Transverse colon (tissue), 4 donors: ENCODE measurements at regions not wholly inside any gene's neighbourhood (a gene's known extent, or its start where the extent isn't known, plus 50 kb on each side); places are given as distances from the start of the nearest gene placed in this dataset.

Source experiments
- DNase-seq: peaks from one replicate; pipeline ENCODE4 v3.0.0-alpha.2; 2019
- H3K27ac ChIP-seq, 4 donors: fragments of 200-600 bp; sonication (generic); 2 replicates each; pipeline ENCODE4 v1.5.1; 2016 to 2018; ENCODE audit warnings: inconsistent platforms in 4 of 4
- H3K27me3 ChIP-seq: fragments of 200-600 bp; sonication (generic); 2 replicates; pipeline ENCODE4 v1.5.1; 2017; ENCODE audit warnings: inconsistent platforms
- H3K36me3 ChIP-seq, 4 donors: fragments of 200-600 bp; sonication (generic); 2 replicates each; pipeline ENCODE4 v1.5.1; 2017 to 2019; ENCODE audit warnings: inconsistent platforms in 4 of 4
- H3K4me1 ChIP-seq, 4 donors: fragments of 200-600 bp; sonication (generic); 2 replicates each; pipeline ENCODE4 v1.5.1; 2017 to 2020; ENCODE audit warnings: inconsistent platforms in 4 of 4
- H3K4me3 ChIP-seq, 4 donors: fragments of 200-600 bp; sonication (generic); 1 replicate in 1 of 4; 2 replicates in 3 of 4; pipeline versions ENCODE4 v1.5.1 to v1.6.1; 2017 to 2019; ENCODE audit warnings: inconsistent platforms in 4 of 4
- H3K9me3 ChIP-seq, 2 donors: fragments of 200-600 bp; sonication (generic); 2 replicates each; pipeline ENCODE4 v1.5.1; 2017 to 2019; ENCODE audit warnings: inconsistent platforms in 2 of 2
- CTCF ChIP-seq, 5 experiments: fragments of 200-600 bp in 3 of 5; fragments of 450-650 bp in 2 of 5; sonication (generic) in 3 of 5; IDR thresholded peaks; 1 replicate in 2 of 5; 2 replicates in 3 of 5; pipeline ENCODE4 v1.5.1; 2016 to 2017; ENCODE audit warnings: antibody characterized with exemption in 5 of 5, inconsistent platforms in 3 of 5, mild to moderate bottlenecking in 2 of 5, moderate library complexity in 1 of 5
- EP300 ChIP-seq: sonication (generic); formaldehyde crosslinking; IDR thresholded peaks from one replicate; pipeline ENCODE4 v1.6.1; 2017; ENCODE audit warnings: antibody characterized with exemption, low read depth
- POLR2A ChIP-seq: fragments of 450-650 bp; IDR thresholded peaks from one replicate; pipeline ENCODE4 v1.6.1; 2016; ENCODE audit warnings: antibody characterized with exemption, mild to moderate bottlenecking, moderate library complexity
- POLR2AphosphoS5 ChIP-seq, 3 donors: sonication (generic); formaldehyde crosslinking; IDR thresholded peaks; one replicate each; pipeline ENCODE4 v1.6.1; 2016; ENCODE audit warnings: antibody characterized with exemption in 3 of 3
- WGBS, 2 donors: methylation state at CpG; one replicate each; pipeline ENCODE4 v1.1.5; 2018; ENCODE audit warnings: low coverage in 1 of 2; 5-methylcytosine and 5-hydroxymethylcytosine counted together
- in situ Hi-C, 4 donors: fragments of 200-750 bp; cut with MboI; loops; one replicate each; pipeline versions ENCODE4 v1.15.0 to v1.15.1; 2017; ENCODE audit warnings: low sequenced_read_pairs in 3 of 4, low pct_ligation_motif_present in 1 of 4, low pct_unique_long_range_greater_than_20kb in 1 of 4
- intact Hi-C: fragments of 100-400 bp; cut with DNase I; formaldehyde crosslinking; loops from one replicate; pipeline ENCODE4 v1.15.1; 2023; ENCODE audit warnings: low total_unique reads

- Histone ChIP-seq H3K27me3 (no peaks in the 10 kb centered on the region), H3K4me1 (peaks cover 0 to under 1% (median 0%) of the 10 kb centered on the region in 4 donors), H3K36me3 (no peaks in the 10 kb centered on the region), H3K27ac (no peak overlapping the region), H3K9me3 (no peaks in the 10 kb centered on the region), H3K4me3 (no peak overlapping the region)
- no peak for DNase-seq
- intact Hi-C loops: no loop called here
- 91% methylated on average over 2 of the region's 2 CpGs; no CpG with 5 or more reads in 1 of the 2 donors for WGBS, 2 donors
- TF ChIP-seq CTCF (IDR thresholded peaks at IDR 0.05): no peak
- no peak for TF ChIP-seq EP300
- TF ChIP-seq POLR2A: no peak
- TF ChIP-seq POLR2AphosphoS5 (IDR thresholded peaks at IDR 0.05): no peak
- in situ Hi-C loops: no loop called here
Measured at GRCh38 chr9:113781381-113781780, 94.7 kb upstream of the ZNF618 start.

GRCh38 chr9:113781896-113782295 is 94.2 kb upstream of the ZNF618 start:
- intact Hi-C loops: no loop called here
- Histone ChIP-seq H3K4me1 (no peaks in the 10 kb centered on the region), H3K27me3 (no peaks in the 10 kb centered on the region), H3K36me3 (no peaks in the 10 kb centered on the region), H3K9me3 (no peaks in the 10 kb centered on the region), H3K27ac (no peak overlapping the region), H3K4me3 (no peak overlapping the region)
- in situ Hi-C loops: no loop called here
- no peak for TF ChIP-seq EP300
- TF ChIP-seq POLR2A: no peak
- TF ChIP-seq POLR2AphosphoS5 (IDR thresholded peaks at IDR 0.05): no peak
- TF ChIP-seq CTCF (IDR thresholded peaks at IDR 0.05): no peak
- 38 to 80% methylated on average over 4 to 7 of the region's 7 CpGs for WGBS, 2 donors
- no peak for DNase-seq

GRCh38 chr9:113783475-113783874 is 92.6 kb upstream of the ZNF618 start:
- WGBS, 2 donors: 85 to 86% methylated on average over 2 of the region's 2 CpGs
- TF ChIP-seq POLR2AphosphoS5 (IDR thresholded peaks at IDR 0.05) (no peak), EP300 (no peak), CTCF (IDR thresholded peaks at IDR 0.05) (no peak), POLR2A (no peak)
- DNase-seq: no peak
- H3K4me3 ChIP-seq: no peak overlapping the region
- intact Hi-C loops: no loop called here
- in situ Hi-C loops: no loop called here
- H3K27me3 ChIP-seq: no peaks in the 10 kb centered on the region
- no peaks in the 10 kb centered on the region for H3K9me3 ChIP-seq
- H3K36me3 ChIP-seq: no peaks in the 10 kb centered on the region
- no peak overlapping the region for H3K27ac ChIP-seq
- no peaks in the 10 kb centered on the region for H3K4me1 ChIP-seq

GRCh38 chr9:113785334-113785733 is 90.8 kb upstream of the ZNF618 start:
- no peak overlapping the region for H3K4me3 ChIP-seq
- DNase-seq: no peak
- H3K36me3 ChIP-seq: no peaks in the 10 kb centered on the region
- H3K27me3 ChIP-seq: no peaks in the 10 kb centered on the region
- H3K9me3 ChIP-seq: no peaks in the 10 kb centered on the region
- intact Hi-C loops: no loop called here
- H3K27ac ChIP-seq: no peak overlapping the region
- WGBS, 2 donors: 83% methylated on average over 1 to 6 of the region's 6 CpGs
- no peak for TF ChIP-seq POLR2A
- no peak for TF ChIP-seq EP300
- TF ChIP-seq POLR2AphosphoS5 (IDR thresholded peaks at IDR 0.05): no peak
- TF ChIP-seq CTCF (IDR thresholded peaks at IDR 0.05): no peak
- in situ Hi-C loops: no loop called here
- H3K4me1 ChIP-seq: no peaks in the 10 kb centered on the region
